HCT116 (cell line): ENCODE measurements at regions not wholly inside any gene's neighbourhood (a gene's known extent, or its start where the extent isn't known, plus 50 kb on each side); places are given as distances from the start of the nearest gene placed in this dataset.

Experiments
- ATAC-seq: fragments of 200-7000 bp; cut with Tn5 transposase; 2 replicates; pipeline ENCODE4 v1.9.1; 2020; ENCODE audit warnings: mild to moderate bottlenecking, moderate library complexity
- BruUV-seq: library from RNA; stranded (reverse); fragments of 400-500 nt; replicated peaks from 2 replicates; lab custom pipeline; 2021; lab: Mats Ljungman, UMichigan
- CTCF ChIA-PET: fragments of 300-600 bp; sonication (Branson Sonifier 250); formaldehyde crosslinking; loops from one replicate; lab custom pipeline; 2021; ENCODE audit warnings: antibody characterized with exemption; lab: Charles Lee
- POLR2A ChIA-PET: fragments of 300-600, 350-600 bp; sonication (Branson Sonifier 250); formaldehyde crosslinking; loops from one replicate; lab custom pipeline; 2021; ENCODE audit warnings: antibody characterized with exemption; lab: Charles Lee
- RAD21 ChIA-PET, 2 experiments: fragments of 300-600 bp; sonication (Branson Sonifier 250); formaldehyde crosslinking; loops; one replicate each; lab custom pipeline; 2023; ENCODE audit warnings: low total read pairs in 2 of 2; ENCODE audit not compliant: uncharacterized antibody in 2 of 2, unreplicated experiment in 2 of 2, low non-redundant PET in 1 of 2; lab: Charles Lee
- DNase-seq: peaks from one replicate; pipeline ENCODE4 v3.0.0-alpha.2; 2010; ENCODE audit warnings: low read depth, low spot score
- H2AFZ ChIP-seq: fragments of 200-600 bp; shearing (Covaris generic), sonication (generic); 2 replicates; pipeline ENCODE4 v1.6.1; 2017; ENCODE audit warnings: low read depth, mixed run types, mixed read lengths, antibody characterized with exemption, low read length; ENCODE audit not compliant: poor library complexity, severe bottlenecking
- H3K27ac ChIP-seq: 2 replicates; pipeline ENCODE4 v1.5.1; 2012; ENCODE audit warnings: low read depth, low read length
- H3K27me3 ChIP-seq: fragments of 200-600 bp; sonication (generic); 2 replicates; pipeline ENCODE4 v1.6.1; 2016; ENCODE audit warnings: mixed run types, low read length, mixed read lengths; ENCODE audit not compliant: insufficient read depth
- H3K36me3 ChIP-seq, 2 experiments: fragments of 200-500 bp in 1 of 2; fragments of 200-600 bp in 1 of 2; sonication (Bioruptor generic) in 1 of 2; sonication (generic) in 1 of 2; 2 replicates each; pipeline versions ENCODE4 v1.5.1 to v1.6.1; 2014 to 2016; ENCODE audit warnings: low read length in 2 of 2, inconsistent platforms in 1 of 2, mixed read lengths in 1 of 2, mixed run types in 1 of 2; ENCODE audit not compliant: insufficient read depth in 2 of 2, control insufficient read depth in 1 of 2
- H3K4me1 ChIP-seq, 2 experiments: fragments of 200-600 bp in 1 of 2; sonication (generic) in 1 of 2; 2 replicates each; pipeline versions ENCODE4 v1.5.1 to v1.6.1; 2012 to 2017; ENCODE audit warnings: low read length in 2 of 2, inconsistent platforms in 1 of 2, mild to moderate bottlenecking in 1 of 2, mixed read lengths in 1 of 2, mixed run types in 1 of 2, moderate library complexity in 1 of 2; ENCODE audit not compliant: insufficient read depth in 2 of 2, control insufficient read depth in 1 of 2
- H3K4me2 ChIP-seq: fragments of 200-600 bp; sonication (generic); 2 replicates; pipeline ENCODE4 v1.6.1; 2017; ENCODE audit warnings: mixed run types, low read length, mixed read lengths
- H3K4me3 ChIP-seq, 2 experiments: fragments of 200-600 bp in 1 of 2; sonication (generic) in 1 of 2; replicated peaks in 1 of 2; 2 replicates each; pipeline ENCODE4 v1.5.1; 2011 to 2016; ENCODE audit warnings: low read length in 2 of 2, control low read depth in 1 of 2, low read depth in 1 of 2, mild to moderate bottlenecking in 1 of 2, mixed read lengths in 1 of 2, mixed run types in 1 of 2
- H3K79me2 ChIP-seq: fragments of 200-600 bp; sonication (generic); 2 replicates; pipeline ENCODE4 v1.6.1; 2017; ENCODE audit warnings: mild to moderate bottlenecking, mixed run types, low read length, moderate library complexity, mixed read lengths; ENCODE audit not compliant: insufficient read depth
- H3K9ac ChIP-seq: fragments of 200-600 bp; sonication (generic); 2 replicates; pipeline ENCODE4 v1.6.1; 2016; ENCODE audit warnings: low read length, mixed read lengths
- H3K9me2 ChIP-seq: fragments of 200-600 bp; sonication (generic), shearing (Covaris generic); 2 replicates; pipeline ENCODE4 v1.6.1; 2017; ENCODE audit warnings: mixed run types, mild to moderate bottlenecking, moderate library complexity; ENCODE audit not compliant: insufficient read depth
- H3K9me3 ChIP-seq, 2 experiments: fragments of 200-500 bp in 1 of 2; fragments of 200-600 bp in 1 of 2; sonication (Bioruptor generic) in 1 of 2; sonication (generic) in 1 of 2; 2 replicates each; pipeline ENCODE4 v1.6.1; 2014 to 2017; ENCODE audit warnings: low read length in 2 of 2, mixed read lengths in 2 of 2, inconsistent platforms in 1 of 2, low read depth in 1 of 2, mild to moderate bottlenecking in 1 of 2, mixed run types in 1 of 2, moderate library complexity in 1 of 2; ENCODE audit not compliant: control insufficient read depth in 1 of 2, insufficient read depth in 1 of 2
- H4K20me1 ChIP-seq: fragments of 200-600 bp; sonication (generic), shearing (Covaris generic); 2 replicates; pipeline ENCODE4 v1.6.1; 2017; ENCODE audit warnings: mixed run types, mild to moderate bottlenecking, moderate library complexity; ENCODE audit not compliant: insufficient read depth
- CBX3 ChIP-seq: IDR thresholded peaks from 2 replicates; pipeline ENCODE4 v1.6.1; 2012; ENCODE audit warnings: low read depth
- CEBPB ChIP-seq: IDR thresholded peaks from 2 replicates; pipeline ENCODE4 v1.6.1; 2012; ENCODE audit warnings: low read depth
- CTCF ChIP-seq, 3 experiments: fragments of 200-600 bp in 1 of 3; sonication (generic) in 1 of 3; IDR thresholded peaks in 2 of 3; conservative IDR thresholded peaks in 1 of 3; 2 replicates each; pipeline ENCODE4 v1.5.1; 2012 to 2017; ENCODE audit warnings: low read depth in 2 of 3, low read length in 2 of 3, antibody characterized with exemption in 1 of 3, borderline replicate concordance in 1 of 3, control low read depth in 1 of 3, mild to moderate bottlenecking in 1 of 3, mixed read lengths in 1 of 3, mixed run types in 1 of 3, moderate library complexity in 1 of 3; ENCODE audit not compliant: insufficient read depth in 1 of 3
- EGR1 ChIP-seq: IDR thresholded peaks from 2 replicates; pipeline ENCODE4 v1.6.1; 2012; ENCODE audit warnings: low read depth
- ELF1 ChIP-seq: IDR thresholded peaks from 2 replicates; pipeline ENCODE4 v1.6.1; 2012; ENCODE audit warnings: low read depth, borderline replicate concordance
- EZH2 ChIP-seq: fragments of 200-600 bp; sonication (generic); IDR thresholded peaks from 2 replicates; pipeline ENCODE4 v1.6.1; 2017; ENCODE audit warnings: antibody characterized with exemption, mixed run types
- FOSL1 ChIP-seq: IDR thresholded peaks from 2 replicates; pipeline ENCODE4 v1.6.1; 2012; ENCODE audit warnings: low read depth
- JUND ChIP-seq: IDR thresholded peaks from 2 replicates; pipeline ENCODE4 v1.6.1; 2012
- POLR2A ChIP-seq: IDR thresholded peaks from 2 replicates; pipeline ENCODE4 v1.7.0; 2011; ENCODE audit warnings: borderline replicate concordance; ENCODE audit not compliant: insufficient read depth, insufficient read length; ENCODE audit errors: extremely low read depth
- POLR2AphosphoS5 ChIP-seq: IDR thresholded peaks from 2 replicates; pipeline ENCODE4 v1.6.1; 2011; ENCODE audit warnings: mild to moderate bottlenecking, low read depth, low read length, moderate library complexity
- RAD21 ChIP-seq: IDR thresholded peaks from 2 replicates; pipeline ENCODE4 v1.6.1; 2012; ENCODE audit warnings: low read depth, mild to moderate bottlenecking
- SIN3A ChIP-seq: IDR thresholded peaks from 2 replicates; pipeline ENCODE4 v1.6.1; 2012; ENCODE audit warnings: low read depth
- SP1 ChIP-seq: IDR thresholded peaks from 2 replicates; pipeline ENCODE4 v1.6.1; 2012; ENCODE audit warnings: low read depth
- SRF ChIP-seq: IDR thresholded peaks from 2 replicates; pipeline ENCODE4 v1.6.1; 2012; ENCODE audit warnings: low read depth
- TCF7L2 ChIP-seq: IDR thresholded peaks from 2 replicates; pipeline ENCODE4 v1.7.0; 2011; ENCODE audit warnings: borderline replicate concordance, inconsistent platforms; ENCODE audit not compliant: insufficient read depth, insufficient read length; ENCODE audit errors: extremely low read depth
- YY1 ChIP-seq: IDR thresholded peaks from 2 replicates; pipeline ENCODE4 v1.6.1; 2011; ENCODE audit warnings: low read length, low read depth, moderate library complexity, mild to moderate bottlenecking; ENCODE audit not compliant: insufficient replicate concordance; ENCODE audit errors: extremely low read depth
- ZFX ChIP-seq: fragments of 450-650 bp; IDR thresholded peaks from 2 replicates; pipeline ENCODE4 v1.6.1; 2017
- intact Hi-C: fragments of 100-400 bp; cut with micrococcal nuclease; formaldehyde crosslinking; loops from 2 replicates; pipeline ENCODE4 v1.10.0; 2022
- TF ChIP-seq, protein P1 (sequence below): IDR thresholded peaks from 2 replicates; pipeline ENCODE4 v1.6.1; 2011; ENCODE audit warnings: mild to moderate bottlenecking, low read length, moderate library complexity; ENCODE audit not compliant: insufficient replicate concordance; ENCODE audit errors: extremely low read depth
- TF ChIP-seq, protein P2 (sequence below): IDR thresholded peaks from 2 replicates; pipeline ENCODE4 v1.6.1; 2012
- TF ChIP-seq, protein P3 (sequence below): IDR thresholded peaks from 2 replicates; pipeline ENCODE4 v1.6.1; 2012; ENCODE audit warnings: low read depth

DNA sequence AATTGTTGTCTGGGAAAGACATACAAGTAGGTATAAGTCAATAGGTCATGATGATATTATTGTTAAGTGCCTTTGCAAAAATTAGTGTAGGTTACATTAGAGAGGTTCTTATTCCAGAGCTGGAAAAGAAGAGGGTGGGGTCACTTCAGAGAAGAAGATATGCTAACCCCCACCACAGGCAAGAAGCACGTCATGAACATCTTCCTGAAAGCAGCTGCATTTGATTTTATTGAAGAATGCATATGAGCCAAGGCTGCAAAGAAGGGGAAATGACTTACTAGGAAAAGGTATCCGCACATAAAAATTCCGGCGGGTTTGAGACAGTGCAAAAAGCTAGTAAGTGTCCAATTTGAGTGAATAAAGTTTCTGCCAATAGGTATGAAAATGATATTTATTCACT, 195.3 kb upstream of the CDH2 start (continued):
- no peak for TF ChIP-seq SP1
- no peak for TF ChIP-seq TCF7L2
- no peak for TF ChIP-seq JUND
- no peak for TF ChIP-seq ZFX
- TF ChIP-seq SRF = no peak
- TF ChIP-seq ELF1 = no peak
- TF ChIP-seq POLR2A = no peak
- TF ChIP-seq, protein P1, sequence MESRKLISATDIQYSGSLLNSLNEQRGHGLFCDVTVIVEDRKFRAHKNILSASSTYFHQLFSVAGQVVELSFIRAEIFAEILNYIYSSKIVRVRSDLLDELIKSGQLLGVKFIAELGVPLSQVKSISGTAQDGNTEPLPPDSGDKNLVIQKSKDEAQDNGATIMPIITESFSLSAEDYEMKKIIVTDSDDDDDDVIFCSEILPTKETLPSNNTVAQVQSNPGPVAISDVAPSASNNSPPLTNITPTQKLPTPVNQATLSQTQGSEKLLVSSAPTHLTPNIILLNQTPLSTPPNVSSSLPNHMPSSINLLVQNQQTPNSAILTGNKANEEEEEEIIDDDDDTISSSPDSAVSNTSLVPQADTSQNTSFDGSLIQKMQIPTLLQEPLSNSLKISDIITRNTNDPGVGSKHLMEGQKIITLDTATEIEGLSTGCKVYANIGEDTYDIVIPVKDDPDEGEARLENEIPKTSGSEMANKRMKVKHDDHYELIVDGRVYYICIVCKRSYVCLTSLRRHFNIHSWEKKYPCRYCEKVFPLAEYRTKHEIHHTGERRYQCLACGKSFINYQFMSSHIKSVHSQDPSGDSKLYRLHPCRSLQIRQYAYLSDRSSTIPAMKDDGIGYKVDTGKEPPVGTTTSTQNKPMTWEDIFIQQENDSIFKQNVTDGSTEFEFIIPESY = no peak
- no peak for TF ChIP-seq CEBPB
- TF ChIP-seq, protein P2, sequence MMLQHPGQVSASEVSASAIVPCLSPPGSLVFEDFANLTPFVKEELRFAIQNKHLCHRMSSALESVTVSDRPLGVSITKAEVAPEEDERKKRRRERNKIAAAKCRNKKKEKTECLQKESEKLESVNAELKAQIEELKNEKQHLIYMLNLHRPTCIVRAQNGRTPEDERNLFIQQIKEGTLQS = no peak
- TF ChIP-seq, all 23 proteins: peak for 0

DNA sequence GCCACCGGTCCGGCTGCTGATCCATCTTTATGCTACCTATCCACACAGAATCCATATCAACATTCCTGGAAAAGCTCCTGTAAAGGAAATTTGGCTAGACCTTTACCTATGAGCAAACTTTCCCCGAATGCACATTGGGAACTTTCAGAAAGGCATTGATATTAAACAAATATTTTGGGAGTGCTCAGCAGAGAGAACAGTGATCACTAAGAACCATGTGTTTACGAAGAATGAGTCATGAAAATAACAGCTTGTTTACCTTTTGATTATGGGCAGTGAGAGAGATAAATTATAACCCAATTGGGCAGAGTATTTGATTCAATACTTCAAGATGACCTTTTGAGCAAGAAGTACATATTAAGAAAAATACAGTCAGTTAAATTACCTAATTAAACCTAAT, 189.7 kb upstream of the CDH2 start:
- peaks cover 0 to 3% of the 10 kb centered on the region in 2 experiments; a peak in 1 of 4 replicates for H3K4me1 ChIP-seq
- no peak for ATAC-seq
- intact Hi-C loops = no loop called here
- H3K4me3 ChIP-seq = no peak overlapping the region
- H3K4me2 ChIP-seq = no peak overlapping the region
- H3K79me2 ChIP-seq = no peaks in the 10 kb centered on the region
- ChIA-PET RAD21 (no interaction called here), POLR2A (no interaction called here), CTCF (no interaction called here)
- no peaks in the 10 kb centered on the region for H3K27me3 ChIP-seq
- H3K9me3 ChIP-seq = no peaks in the 10 kb centered on the region
- no peak overlapping the region for H3K9ac ChIP-seq
- no peak overlapping the region for H2AFZ ChIP-seq
- BruUV-seq = no TSS peak
- no peaks in the 10 kb centered on the region for H4K20me1 ChIP-seq
- no peaks in the 10 kb centered on the region for H3K9me2 ChIP-seq
- H3K36me3 ChIP-seq = no peaks in the 10 kb centered on the region
- no peak for DNase-seq
- H3K27ac ChIP-seq = no peak overlapping the region
- TF ChIP-seq ZFX (no peak), RAD21 (no peak), POLR2A (no peak), FOSL1 (no peak), YY1 (no peak), POLR2AphosphoS5 (no peak), EZH2 (no peak), CTCF (IDR thresholded peaks at IDR 0.05 in 2 of 3, conservative IDR thresholded peaks at IDR 0.05 in 1 of 3; ENCODE audit: borderline replicate concordance in 1 of 3, insufficient read depth in 1 of 3, low read depth in 2 of 3, low read length in 2 of 3) (no peak), EGR1 (no peak), ELF1 (no peak), SIN3A (no peak), CEBPB (no peak), JUND (no peak), CBX3 (no peak)
- TF ChIP-seq, protein P3, sequence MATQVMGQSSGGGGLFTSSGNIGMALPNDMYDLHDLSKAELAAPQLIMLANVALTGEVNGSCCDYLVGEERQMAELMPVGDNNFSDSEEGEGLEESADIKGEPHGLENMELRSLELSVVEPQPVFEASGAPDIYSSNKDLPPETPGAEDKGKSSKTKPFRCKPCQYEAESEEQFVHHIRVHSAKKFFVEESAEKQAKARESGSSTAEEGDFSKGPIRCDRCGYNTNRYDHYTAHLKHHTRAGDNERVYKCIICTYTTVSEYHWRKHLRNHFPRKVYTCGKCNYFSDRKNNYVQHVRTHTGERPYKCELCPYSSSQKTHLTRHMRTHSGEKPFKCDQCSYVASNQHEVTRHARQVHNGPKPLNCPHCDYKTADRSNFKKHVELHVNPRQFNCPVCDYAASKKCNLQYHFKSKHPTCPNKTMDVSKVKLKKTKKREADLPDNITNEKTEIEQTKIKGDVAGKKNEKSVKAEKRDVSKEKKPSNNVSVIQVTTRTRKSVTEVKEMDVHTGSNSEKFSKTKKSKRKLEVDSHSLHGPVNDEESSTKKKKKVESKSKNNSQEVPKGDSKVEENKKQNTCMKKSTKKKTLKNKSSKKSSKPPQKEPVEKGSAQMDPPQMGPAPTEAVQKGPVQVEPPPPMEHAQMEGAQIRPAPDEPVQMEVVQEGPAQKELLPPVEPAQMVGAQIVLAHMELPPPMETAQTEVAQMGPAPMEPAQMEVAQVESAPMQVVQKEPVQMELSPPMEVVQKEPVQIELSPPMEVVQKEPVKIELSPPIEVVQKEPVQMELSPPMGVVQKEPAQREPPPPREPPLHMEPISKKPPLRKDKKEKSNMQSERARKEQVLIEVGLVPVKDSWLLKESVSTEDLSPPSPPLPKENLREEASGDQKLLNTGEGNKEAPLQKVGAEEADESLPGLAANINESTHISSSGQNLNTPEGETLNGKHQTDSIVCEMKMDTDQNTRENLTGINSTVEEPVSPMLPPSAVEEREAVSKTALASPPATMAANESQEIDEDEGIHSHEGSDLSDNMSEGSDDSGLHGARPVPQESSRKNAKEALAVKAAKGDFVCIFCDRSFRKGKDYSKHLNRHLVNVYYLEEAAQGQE = no peak
